Right lung (tissue), 2 donors: ENCODE measurements at regions not wholly inside any gene's neighbourhood (a gene's known extent, or its start where the extent isn't known, plus 50 kb on each side); places are given as distances from the start of the nearest gene placed in this dataset.
"Not testable (repeated sequence)": the region's sequence is repeated elsewhere in the genome, so short reads cannot be mapped to it uniquely, and the experiment has no call there.

ENCODE experiments used
- DNase-seq, 2 donors: peaks; one replicate each; pipeline ENCODE4 v3.0.0-alpha.2; 2013

DNA sequence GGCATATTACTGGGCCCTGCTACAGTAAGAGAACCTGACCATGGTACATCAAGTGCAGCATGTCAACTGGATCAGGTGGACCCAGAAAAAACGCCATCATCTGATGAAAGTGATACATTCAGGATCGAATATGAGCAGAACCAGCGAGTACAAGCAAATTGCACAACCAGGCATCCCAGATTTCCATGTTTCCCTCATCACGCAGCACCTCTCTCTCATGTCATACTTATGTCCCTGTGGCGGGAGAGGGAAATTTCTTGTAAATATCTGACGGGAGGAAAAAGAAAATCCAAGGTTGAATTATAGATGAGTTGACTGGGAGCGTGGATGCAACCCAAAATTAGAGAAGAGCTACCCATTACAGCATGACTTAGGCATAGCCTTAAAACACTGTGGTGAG is 608.5 kb upstream of the FAT1 start:
- peak; percentile 47 to 50 for DNase-seq

DNA sequence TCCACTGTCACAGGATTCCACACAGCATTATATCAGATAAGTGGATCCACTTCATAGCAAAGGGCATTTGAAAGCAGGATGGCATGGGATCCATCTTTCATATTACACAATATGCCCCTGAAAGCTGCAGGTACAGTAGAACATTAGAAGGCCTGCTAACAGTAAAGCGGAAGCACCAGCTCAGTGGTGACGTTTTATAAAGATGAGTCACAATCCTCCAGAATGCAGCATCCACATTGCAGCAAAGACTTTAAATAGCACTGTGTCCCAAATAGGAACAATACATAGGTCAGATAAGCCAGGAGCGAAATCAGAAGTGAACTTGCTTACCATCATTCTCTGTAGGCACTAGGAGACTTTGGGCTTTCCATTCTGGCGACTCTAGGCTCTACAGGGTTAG is 609.5 kb upstream of the FAT1 start:
- no peak for DNase-seq

DNA sequence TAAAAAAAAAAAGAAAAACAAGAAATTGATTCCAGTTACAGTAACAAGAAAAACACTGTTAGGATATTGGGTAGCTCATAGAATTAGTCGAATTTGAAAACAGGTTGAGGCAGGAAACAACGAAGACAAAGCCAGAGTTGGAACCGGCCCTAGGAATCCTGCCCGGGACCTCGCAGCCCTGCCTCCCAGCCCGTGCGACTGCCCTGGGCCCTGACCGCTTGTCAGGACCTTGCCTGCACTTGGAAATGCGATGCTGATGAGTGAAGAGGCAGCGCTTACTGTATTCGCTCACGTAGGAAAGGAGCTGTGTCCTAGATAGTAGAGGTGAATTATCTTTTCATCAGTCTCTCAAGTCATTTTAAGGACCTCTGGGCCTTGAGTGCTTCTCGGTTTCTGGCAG is 611.7 kb upstream of the FAT1 start:
- DNase-seq, result no peak

DNA sequence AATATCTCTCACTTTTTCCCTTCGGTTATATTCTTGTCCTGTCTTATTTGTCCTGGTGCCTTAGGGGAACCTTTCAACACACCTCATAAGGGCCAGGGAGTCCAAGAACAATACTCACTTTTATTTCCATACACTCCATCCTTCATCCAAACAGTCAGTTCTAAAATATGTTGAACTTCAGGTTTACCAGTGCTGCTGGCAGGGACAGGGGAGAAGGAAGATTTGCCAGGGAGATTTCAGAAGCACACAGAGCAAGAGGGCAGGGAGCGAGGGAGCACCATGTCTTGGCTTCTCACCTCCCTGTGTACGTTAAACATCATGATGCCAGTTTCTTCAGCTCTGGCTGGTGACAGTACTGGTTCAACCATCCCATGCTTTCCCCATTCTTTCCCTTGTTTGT is 631.1 kb upstream of the FAT1 start:
- DNase-seq, result no peak

DNA sequence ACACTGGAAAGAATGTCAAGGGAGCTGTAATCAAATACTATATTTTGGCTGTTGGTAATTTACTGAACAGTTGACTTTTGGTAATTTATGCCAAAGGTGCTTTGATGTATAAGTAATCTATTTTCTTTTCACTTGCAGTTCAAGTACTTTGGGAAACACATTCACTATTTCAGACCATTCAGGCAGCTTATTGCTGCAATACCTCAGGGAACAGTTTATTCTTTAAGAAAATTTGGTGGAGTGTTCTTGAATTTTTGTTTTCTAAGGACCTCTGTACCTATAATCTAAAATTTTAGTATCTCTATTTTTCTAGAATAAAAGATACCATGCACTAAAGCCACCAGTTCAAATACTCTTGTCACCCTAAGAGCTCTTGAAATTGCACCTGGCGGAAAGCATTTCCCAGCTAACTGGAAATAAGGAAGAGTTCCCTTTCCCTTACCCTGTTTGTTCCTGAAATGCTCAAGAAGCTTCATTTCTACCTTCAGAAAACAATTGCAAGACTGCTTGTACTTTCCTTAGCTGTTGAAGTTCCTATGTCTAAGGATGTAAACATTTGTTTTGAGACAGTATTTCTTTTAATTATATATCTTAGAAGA is 633.5 kb upstream of the FAT1 start:
- no peak for DNase-seq

DNA sequence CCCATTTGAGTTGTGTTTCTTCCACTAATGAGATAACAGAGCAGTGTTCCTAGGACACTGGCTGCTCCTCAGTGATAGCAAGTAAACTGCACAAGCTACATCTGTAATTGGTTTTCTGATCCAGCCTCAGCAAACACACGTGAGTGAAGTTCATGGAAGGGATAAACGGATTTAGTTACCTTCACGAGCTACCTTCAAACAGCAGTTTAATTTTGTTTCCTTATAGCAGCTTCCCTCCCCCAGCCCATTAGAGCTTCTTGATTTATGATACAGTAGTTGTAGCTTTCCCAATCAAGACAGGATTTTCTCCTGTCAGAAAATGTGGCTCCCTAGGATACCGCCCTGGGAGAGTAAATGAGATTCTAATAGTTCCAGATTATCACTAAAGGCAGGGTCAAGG is 634.2 kb upstream of the FAT1 start:
- no peak for DNase-seq

DNA sequence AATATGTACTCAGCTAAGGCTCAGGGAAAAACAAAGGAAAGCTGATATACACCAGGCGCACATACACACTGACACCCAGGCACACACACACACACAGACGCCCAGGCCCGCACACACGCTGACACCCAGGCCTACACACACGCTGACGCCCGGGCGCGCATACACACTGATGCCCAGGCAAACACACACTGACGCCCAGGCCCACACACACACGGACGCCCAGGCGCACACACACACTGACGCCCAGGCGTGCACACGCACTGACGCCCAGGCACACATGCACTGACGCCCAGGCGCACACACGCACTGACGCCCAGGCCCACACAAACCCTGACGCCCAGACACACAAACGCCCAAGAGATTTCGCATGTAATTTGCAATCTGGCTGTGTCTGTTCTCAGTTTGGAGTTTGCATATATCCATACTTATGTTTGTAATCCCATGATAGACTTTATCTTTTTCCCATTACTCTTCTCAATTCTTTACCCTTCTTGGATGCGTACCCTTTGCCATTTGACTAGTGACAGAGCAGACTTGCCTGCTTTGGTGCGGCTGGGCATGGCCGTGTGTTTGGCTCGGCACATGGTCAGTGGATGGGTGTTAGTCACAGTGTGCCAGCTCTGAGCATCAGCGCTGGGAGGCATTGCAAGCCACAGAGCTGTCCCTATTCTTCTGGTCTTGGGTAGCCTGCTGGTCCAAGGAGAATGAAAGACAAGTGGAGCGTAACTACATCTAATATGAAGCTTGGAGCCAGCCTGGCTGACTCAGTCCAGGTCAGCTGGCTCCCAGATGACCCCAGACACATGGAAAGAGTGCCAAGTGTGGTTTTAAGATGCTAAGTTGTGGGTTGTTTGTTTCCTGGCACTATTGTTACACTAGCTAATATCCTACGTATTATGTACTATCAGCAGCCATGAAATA is 632.4 kb upstream of the ZFP42 start:
- no peak for DNase-seq

DNA sequence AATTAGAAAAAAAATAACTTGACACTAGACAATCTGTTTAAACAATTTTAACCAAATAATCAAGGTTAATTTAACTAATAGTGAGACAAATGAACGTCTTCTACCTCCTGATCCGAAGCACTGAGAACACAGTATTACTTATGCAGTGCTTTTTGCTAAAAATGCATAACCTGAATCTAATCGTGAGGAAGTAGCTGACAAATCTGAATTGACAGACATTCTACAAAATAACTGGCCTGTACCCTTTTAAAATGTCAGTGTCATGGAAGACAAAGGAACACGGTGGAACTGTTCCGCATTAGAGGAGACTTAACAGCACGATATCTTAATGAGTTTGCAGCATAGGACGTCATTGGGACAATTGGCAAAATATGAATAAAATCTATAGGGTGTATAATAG is 631.2 kb upstream of the ZFP42 start:
- DNase-seq, result no peak

DNA sequence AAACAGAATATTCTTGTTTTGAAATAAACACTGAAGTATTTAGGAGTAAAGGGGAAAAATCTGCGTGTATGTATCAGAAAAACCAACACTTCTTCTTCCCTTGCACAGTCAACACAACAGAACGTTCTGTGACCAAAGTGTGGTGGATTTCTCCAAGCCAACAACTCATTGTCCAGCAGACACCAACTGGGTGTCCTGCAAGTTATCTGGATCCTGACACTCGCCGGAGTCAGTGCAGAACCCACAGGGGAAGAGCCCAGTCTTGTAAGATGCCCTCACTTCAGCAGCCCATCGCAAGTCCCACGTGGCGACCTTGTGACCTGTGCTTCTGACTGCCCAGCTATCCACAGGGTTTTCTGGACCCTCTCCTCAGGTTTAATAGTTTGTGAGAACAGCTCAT is 630.7 kb upstream of the ZFP42 start:
- no peak for DNase-seq

DNA sequence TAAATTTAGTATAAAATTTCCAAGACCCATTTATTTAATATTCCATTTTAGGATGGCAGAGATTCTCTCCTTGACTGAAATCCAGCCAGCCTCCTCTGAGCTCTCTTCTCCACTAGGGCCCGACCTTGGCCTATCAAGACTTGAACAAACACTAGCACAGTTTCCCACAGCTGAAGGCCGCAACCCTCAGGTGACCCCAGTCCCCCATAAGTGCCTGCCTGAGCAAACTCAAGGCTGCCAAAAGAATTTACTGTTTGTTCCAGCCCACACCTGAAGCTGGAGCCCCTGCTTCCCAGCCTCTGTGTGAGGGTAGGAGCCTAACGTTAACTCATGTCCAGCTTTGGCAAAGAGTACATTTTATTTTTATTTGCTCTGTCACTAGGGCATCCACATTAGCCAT is 629.0 kb upstream of the ZFP42 start:
- DNase-seq, result peak in 1 of 2 donors; percentile 23

DNA sequence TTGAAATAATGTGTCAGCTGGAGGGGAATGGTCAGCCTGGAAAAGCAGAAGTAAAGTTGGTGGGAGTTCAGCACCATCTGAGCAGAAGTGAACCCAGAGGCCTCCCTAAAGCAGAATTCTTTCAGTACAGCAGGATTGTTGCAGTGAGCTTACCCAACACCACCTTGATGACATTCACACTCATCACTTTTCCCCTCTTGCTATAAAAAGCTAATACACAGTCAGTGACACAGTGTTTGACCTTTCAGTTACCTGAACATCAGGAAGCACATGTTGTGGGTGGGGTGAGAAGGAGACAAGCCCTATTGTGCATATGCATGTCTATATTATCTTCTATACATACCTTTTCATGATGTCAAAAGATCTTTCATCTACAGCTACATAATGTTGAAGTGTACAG is 624.7 kb upstream of the ZFP42 start:
- DNase-seq, result no peak

DNA sequence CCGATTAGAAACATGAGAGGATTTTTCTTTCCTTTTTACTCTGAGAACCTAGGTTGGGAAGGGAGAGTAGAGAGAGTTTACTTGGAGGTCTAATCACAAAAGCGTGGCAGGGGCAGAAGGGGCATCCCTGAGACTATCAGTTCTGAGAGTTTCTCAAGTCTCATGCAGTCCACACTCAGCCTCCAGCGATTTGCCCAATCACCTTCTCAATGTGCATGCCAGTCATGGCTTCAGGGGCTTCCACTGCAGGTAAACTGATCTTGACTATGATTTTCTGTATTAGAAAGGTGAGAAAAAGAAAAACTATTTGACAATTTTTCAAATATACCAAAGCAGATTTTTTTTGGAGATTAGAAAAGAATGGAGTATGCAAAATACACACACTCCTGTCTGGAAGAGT is 617.1 kb upstream of the ZFP42 start:
- no peak for DNase-seq

DNA sequence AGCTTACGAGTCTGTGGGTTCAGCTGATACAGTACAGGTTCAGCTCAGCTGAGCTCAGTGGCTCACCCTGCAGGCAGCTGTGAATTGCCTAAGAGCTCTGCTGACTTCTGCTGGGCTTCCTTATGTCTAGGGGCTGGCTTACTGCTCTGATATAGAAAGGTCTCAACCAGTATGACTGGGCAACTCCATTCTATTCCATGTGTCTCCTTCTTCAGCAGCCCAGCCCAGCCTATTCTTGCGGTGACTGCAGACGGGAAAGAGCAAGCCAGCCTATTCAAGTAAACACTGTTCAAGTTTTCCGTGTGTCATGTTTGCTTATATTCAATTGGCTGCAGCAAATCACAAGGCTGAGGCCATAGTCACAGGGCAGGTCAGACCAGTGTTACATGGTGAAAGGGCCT is 615.4 kb upstream of the ZFP42 start:
- DNase-seq, result no peak

DNA sequence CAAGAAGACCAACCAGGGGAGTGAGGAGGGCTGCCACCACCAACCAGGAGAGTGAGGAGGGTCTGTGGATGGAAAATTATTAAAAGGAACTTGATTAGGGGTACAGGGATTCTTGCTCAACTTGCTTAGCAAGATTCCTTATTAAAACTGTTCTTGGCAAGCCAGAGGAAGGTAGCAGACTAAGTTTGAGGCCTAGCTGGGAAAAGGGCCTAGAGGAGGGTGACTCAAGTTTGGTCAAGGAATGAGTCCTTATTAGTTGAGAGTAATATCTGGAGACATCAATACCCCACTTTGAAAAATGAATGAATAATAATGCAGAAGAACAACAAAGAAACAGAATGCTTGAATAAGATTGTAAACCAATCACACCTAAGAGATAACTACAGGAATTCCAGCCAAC is 612.4 kb upstream of the ZFP42 start:
- no peak for DNase-seq

DNA sequence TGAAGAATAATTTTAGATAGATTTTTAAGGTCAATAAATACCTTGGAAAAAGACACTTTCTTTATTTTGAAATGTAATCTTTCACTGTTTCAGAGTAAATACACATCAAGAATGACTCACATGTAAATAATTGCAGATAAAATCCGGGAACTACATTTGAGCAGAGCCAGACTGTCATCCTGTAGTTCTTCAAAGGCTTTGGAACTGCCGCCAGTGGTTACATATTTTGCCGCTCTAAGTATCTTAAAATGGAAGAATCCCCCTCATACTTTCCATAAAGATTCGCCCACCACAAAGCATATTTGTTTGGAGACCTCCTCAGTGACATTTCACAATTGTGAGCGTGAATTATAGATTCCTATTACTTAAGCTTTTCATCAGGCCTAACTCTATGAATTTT is 607.8 kb upstream of the ZFP42 start:
- DNase-seq, result no peak

DNA sequence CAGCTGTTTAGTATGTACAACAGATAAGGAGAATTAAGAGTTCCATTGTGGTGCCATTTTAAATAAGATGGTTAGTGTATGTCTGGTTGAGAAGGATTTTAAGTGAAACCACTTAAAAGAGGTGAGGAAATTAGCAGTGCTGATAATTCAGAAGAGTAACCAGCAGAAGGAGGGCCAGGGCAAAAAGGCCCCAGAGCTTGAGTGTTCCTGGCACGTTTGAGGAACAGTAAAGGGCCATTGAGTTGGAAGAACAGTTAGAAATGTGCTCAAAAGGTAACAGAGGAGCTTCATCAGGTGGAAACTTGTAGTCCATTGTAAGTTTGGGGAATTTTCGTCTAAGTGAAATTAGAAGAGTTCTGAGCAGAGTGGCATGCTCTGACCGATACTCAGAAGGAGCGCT is 606.2 kb upstream of the ZFP42 start:
- no peak for DNase-seq

DNA sequence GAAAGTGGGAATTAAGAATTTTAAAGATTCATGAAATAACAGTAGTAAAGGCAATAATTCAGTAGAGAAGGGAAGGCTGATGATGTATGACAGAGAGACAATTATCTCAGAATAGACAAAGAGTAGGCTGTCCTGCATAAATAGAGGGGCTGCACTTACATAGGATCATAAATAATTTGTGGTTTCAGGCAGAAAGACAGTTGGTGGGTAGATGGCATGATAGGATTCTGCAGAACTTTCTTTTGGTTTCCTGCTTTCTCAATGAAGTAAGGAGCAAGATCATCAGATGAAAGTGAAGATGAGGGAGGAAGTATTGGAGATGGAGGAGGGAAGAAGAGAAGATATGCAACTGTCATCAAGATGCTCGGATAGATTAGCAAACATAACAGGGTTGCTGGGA is 604.9 kb upstream of the ZFP42 start:
- no peak for DNase-seq

DNA sequence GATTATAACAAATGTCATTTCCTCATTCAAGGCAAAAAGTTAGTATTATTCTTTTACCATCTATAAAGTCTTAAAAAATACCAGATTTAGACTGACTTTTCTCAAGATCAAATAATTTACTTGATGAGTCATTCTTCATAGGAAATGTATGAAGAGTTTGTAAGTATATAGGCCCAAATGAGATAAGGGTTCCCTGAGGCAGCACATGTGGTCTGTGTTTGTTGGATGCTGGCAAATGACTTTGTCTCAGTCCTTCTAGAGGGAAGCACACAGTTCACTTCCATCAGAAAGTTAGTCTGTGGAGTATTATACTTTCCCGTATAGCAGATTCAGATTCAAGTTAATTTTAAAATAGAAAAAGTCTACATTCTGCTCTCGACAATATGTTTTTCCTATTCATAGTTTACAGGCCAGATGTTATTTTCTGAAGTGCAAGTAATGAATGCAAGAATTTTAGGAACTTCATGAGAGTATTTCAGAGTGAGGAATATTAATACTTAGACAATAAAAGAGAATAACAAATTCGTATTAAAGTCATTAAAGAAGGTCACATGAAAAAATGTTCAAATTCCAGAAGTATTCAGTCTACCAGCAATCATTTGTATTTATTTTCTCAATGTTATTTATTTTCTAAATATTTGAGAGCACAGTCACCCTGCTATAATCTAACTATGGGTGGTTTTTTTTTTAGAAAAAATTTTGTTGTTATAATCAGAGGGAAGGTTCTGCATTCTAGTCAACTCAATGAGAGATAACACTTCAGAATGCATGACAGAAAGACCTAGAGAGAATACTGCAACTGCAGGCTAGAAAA is 601.8 kb upstream of the ZFP42 start:
- no peak for DNase-seq

DNA sequence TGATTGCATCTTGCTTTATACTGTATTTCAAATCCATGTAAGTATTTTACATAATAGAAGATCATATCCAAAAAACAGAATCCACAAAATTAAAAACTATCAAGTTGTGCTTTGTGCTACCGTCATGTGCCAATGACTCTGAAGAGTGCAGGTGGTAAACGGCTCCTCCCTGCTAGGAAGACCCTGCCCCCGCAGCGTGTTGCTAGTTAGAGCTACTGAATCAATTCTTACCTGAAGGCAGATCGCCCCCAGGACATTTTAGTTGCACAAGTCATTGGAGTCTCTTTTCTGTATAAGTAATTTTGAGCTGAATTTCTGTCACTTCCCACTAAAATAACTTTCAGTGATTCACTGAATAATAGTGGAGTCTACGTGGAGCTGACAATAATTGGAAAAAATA is 599.5 kb upstream of the ZFP42 start:
- DNase-seq, result no peak

DNA sequence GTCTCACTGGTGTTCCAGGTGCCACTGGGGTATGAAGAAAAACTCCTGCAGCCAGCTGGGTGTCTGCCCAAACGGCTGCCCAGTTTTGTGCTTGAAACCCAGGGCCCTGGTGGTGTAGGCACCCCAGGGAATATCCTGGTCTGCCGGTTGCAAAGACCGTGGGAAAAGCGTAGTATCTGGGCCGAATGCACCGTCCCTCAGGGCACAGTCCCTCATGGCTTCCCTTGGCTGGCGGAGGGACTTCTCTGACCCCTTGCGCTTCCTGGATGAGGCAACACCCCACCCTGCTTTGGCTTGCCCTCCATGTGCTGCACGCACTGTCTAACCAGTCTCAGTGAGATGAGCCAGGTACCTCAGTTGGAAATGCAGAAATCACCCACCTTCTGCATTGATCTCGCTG is 587.1 kb upstream of the ZFP42 start:
- not testable (repeated sequence) for DNase-seq

DNA sequence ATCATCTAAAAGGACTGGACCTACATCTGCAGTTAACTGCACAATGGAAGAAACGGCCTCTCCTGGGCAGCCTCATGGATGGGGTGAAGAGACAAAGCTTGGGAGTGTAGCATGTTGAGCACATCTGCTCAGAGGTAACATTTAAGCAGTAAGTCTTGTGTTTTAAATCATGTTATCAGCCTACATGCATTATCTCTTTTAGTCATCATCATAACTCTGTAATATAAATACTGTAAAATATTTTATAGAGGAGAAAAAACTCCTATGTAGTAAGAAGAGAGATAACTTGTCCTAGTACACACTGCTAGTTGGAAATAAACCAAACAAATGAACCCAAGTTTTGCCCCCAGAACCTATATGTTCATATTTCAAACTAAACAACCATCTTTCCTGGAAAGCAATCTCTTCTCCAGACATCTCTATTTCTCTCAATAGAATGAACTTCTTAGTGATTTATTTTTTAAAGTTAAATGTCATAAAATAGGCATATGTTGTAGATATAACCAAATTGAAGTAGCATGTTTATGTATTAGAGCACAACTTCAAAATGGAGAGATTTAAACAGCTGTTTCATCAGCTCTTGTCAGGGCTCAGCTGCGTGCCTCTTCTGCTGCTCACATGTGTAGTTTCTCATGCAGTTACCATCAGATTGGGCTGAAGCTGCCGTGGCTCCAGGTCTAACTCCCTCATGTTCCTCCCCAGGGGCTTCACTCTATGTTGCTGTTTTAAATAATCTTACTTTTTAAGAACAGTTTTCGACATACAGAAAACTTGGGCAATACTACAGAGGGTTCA is 581.8 kb upstream of the ZFP42 start:
- no peak for DNase-seq

DNA sequence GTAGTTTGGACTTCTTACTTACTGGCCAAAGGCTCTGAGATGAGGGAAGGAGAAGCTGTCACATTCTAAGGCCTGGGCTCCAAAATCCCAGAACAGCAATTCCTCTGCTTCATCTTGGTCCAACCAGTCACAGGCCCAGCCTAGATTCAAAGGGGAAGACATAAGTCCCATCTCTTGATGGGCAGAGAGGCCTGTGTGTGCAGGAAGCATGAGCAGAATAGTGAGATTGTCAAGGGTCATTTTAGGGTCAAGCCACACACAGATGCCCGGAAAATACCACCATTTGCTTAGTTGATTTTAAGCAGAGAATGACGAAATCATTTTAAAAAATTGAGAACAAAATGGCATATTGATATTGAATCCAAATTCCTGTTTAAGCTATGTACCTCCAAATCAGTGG is 580.9 kb upstream of the ZFP42 start:
- DNase-seq, result peak in 1 of 2 donors; percentile 16
